ENCODE measurements at regions not wholly inside any gene's neighbourhood (a gene's known extent, or its start where the extent isn't known, plus 50 kb on each side); places are given as distances from the start of the nearest gene placed in this dataset.

DNA sequence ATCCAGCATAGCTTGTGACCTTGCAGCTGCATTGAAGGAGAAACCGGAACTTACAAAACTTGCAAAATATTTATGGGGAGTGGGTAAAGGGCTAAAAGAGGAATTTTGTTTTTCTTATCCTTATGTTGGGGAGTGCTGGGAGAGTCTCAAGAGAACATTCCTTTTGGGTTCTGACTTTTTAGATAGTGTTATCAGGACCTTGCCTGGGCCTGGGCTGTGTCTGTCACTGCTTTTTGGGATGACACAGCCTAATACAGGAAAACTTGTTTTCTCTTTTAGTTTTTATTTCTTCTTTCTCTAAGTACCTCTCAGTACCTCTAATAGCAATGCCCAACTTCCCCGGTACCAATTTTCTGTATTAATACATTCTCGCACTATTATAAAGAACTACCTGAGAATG, 850.6 kb downstream of the RPS29 start:
- no peak for TF ChIP-seq CTCF (IDR thresholded peaks at IDR 0.05; ENCODE audit: unreplicated experiment)
- Mint-ChIP-seq H3K27ac (ENCODE audit: unreplicated experiment) (no peak overlapping the region), H3K27me3 (ENCODE audit: unreplicated experiment) (no peaks in the 10 kb centered on the region), H3K9me3 (ENCODE audit: unreplicated experiment) (no peaks in the 10 kb centered on the region), H3K4me3 (ENCODE audit: unreplicated experiment) (no peak overlapping the region), H3K4me1 (ENCODE audit: unreplicated experiment) (no peaks in the 10 kb centered on the region), H3K36me3 (ENCODE audit: low read depth, unreplicated experiment) (peaks cover 6% of the 10 kb centered on the region)
- DNase-seq (ENCODE audit: low spot score): no peak

- no peaks in the 10 kb centered on the region for H3K27me3 Mint-ChIP-seq (ENCODE audit: unreplicated experiment)
Measured at GRCh38 chr14:48731260-48731659, 854.9 kb downstream of the RPS29 start.

GRCh38 chr14:48726080-48726642, 860.0 kb downstream of the RPS29 start:
- Mint-ChIP-seq H3K36me3 (ENCODE audit: low read depth, unreplicated experiment) (no peaks in the 10 kb centered on the region), H3K4me1 (ENCODE audit: unreplicated experiment) (no peaks in the 10 kb centered on the region), H3K27me3 (ENCODE audit: unreplicated experiment) (no peaks in the 10 kb centered on the region), H3K4me3 (ENCODE audit: unreplicated experiment) (no peak overlapping the region), H3K9me3 (ENCODE audit: unreplicated experiment) (no peaks in the 10 kb centered on the region), H3K27ac (ENCODE audit: unreplicated experiment) (no peak overlapping the region)
- TF ChIP-seq CTCF (IDR thresholded peaks at IDR 0.05; ENCODE audit: unreplicated experiment): no peak
- no peak for DNase-seq (ENCODE audit: low spot score)

More at GRCh38 chr14:48731260-48731659, 854.9 kb downstream of the RPS29 start:
- no peak for DNase-seq (ENCODE audit: low spot score)
- Mint-ChIP-seq H3K4me1 (ENCODE audit: unreplicated experiment) (no peaks in the 10 kb centered on the region), H3K27ac (ENCODE audit: unreplicated experiment) (no peak overlapping the region), H3K36me3 (ENCODE audit: low read depth, unreplicated experiment) (peaks cover 6% of the 10 kb centered on the region), H3K4me3 (ENCODE audit: unreplicated experiment) (no peak overlapping the region), H3K9me3 (ENCODE audit: unreplicated experiment) (no peaks in the 10 kb centered on the region)
- no peak for TF ChIP-seq CTCF (IDR thresholded peaks at IDR 0.05; ENCODE audit: unreplicated experiment)

DNA sequence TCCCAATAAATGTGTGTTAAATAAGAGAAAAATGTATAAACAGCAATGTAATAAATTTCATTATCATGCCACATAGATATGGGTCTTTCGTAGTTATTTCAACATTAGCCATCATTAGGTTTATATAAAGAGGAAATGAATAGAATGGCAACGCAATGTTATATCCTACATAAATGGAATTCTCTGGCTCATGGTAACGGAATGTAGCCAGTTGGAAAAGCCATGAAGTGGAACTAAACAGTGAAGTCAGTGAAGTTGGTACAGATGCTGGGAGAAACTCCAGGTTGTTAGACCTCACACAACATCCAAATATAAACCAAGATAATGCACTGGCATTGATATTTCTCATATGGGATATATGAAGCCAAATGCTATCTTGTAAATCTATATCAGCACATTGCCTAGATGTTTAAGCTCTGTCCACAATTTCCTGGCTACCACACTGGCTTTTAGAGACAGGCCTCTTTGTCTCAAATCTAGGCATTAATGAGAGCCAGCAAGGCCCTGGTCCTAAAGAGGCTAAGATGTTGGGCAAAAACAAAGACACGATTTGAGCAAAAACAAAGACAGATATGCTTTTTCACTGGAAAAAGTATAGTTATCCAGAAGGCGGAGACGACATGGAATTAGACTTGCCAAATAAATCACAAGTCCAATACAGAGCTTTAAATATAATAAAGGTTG, 861.0 kb downstream of the RPS29 start:
- DNase-seq (ENCODE audit: low spot score): no peak
- Mint-ChIP-seq H3K27me3 (ENCODE audit: unreplicated experiment) (no peaks in the 10 kb centered on the region), H3K4me3 (ENCODE audit: unreplicated experiment) (no peak overlapping the region), H3K9me3 (ENCODE audit: unreplicated experiment) (no peaks in the 10 kb centered on the region), H3K36me3 (ENCODE audit: low read depth, unreplicated experiment) (no peaks in the 10 kb centered on the region), H3K4me1 (ENCODE audit: unreplicated experiment) (no peaks in the 10 kb centered on the region), H3K27ac (ENCODE audit: unreplicated experiment) (no peak overlapping the region)
- TF ChIP-seq CTCF (IDR thresholded peaks at IDR 0.05; ENCODE audit: unreplicated experiment): no peak

DNA sequence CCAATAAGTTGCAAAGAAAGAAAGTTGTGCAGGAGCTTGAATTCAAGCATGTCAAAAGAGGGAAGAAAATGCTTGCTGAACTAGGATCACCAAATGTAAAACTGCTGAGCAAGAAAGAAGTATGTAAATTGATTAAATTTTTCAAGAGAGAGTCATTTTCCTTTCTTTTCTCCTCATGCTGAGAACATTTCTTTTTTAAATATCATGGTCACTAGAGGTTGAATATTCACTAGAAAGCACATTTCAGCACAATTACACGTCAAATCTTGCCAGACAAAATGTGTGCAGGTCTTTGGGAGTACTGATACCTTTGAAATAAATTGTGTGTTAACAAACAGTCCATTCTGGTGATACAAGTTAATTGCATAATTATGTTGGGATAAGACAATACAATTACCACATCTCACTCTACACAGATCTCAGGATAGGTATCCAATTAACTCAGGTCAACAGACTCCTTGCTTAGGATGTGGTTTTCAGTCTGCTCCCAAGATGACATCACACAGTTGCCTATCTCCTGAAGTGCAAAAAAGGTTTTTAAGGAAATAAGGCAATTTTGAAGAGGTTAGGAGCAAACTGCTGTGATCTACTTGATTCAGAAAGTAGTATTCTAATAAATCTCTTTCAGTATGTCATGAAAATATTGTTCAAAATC, 862.2 kb downstream of the RPS29 start:
- no peak overlapping the region for H3K4me3 Mint-ChIP-seq (ENCODE audit: unreplicated experiment)
- DNase-seq (ENCODE audit: low spot score): no peak
- H3K36me3 Mint-ChIP-seq (ENCODE audit: low read depth, unreplicated experiment): no peaks in the 10 kb centered on the region
- H3K4me1 Mint-ChIP-seq (ENCODE audit: unreplicated experiment): no peaks in the 10 kb centered on the region
- H3K9me3 Mint-ChIP-seq (ENCODE audit: unreplicated experiment): no peaks in the 10 kb centered on the region
- H3K27me3 Mint-ChIP-seq (ENCODE audit: unreplicated experiment): no peaks in the 10 kb centered on the region
- no peak overlapping the region for H3K27ac Mint-ChIP-seq (ENCODE audit: unreplicated experiment)
- TF ChIP-seq CTCF (IDR thresholded peaks at IDR 0.05; ENCODE audit: unreplicated experiment): no peak

Data from endothelial cell (in vitro differentiated cells).